ENCODE measurements at regions not wholly inside any gene's neighbourhood (a gene's known extent, or its start where the extent isn't known, plus 50 kb on each side); places are given as distances from the start of the nearest gene placed in this dataset.

DNA sequence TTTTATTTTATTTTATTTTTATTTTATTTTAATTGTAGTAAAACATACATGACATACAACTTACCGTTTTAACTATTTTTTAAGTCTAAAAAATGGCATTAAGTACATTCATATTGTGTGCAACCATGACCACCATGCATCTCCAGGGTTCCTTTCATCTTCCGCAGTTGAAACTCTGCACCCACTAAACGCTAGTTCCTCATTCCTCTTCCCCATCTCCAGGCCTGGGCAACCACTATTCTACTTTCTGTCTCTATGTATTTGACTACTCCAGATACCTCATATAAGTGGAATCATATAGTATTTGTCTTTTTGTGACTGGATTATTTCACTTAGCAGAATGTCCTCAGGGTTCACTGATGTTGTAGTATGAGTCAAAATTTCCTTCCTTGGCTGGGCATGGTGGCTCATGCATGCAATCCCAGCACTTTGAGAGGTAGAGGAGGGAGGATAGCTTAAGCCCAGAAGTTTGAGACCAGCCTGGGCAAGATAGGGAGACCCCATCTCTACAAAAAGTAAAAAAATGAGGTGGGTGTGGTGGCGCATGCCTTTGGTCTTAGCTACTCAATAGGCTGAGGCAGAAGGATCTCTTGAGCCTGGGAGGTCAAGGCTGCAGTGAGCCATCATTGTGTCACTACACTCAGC lies 55.7 kb upstream of the ZNF507 start:
- DNase-seq (ENCODE audit: low read depth, low spot score): no peak
- H3K4me3 ChIP-seq (ENCODE audit: low read length): no peak overlapping the region

- no peak for DNase-seq (ENCODE audit: low read depth, low spot score)
- H3K4me3 ChIP-seq (ENCODE audit: low read length): no peak overlapping the region
These were observed 53.5 kb upstream of the ZNF507 start for GRCh38 chr19:32291876-32292275.

DNA sequence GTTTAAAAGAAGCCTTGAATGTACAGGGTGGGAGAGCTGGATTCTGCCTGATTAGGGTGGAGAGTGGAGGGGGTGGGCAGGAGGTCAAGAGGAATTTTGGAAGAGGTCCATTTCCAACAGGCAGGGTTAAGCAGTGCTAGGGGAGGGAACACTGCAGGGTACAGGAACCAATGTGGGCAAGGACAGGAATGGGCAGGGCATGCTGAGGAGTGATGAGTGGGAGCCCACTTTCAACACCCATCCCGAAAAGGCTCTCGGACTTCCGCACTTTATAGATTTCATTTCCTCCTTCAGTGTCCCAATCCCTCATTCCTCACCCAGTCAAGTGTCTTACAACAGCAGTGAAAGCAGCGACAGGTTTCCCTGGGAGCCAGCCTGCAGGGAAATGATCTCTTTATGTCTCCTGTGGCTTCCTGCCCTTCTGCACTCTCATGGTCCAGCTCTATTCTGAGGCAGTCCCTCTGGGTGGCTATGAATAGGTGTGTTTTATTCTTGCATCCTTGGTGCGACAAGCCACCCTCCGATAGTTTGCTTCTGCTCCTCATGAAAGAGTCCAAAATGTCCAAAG lies 50.5 kb upstream of the ZNF507 start:
- no peak for DNase-seq (ENCODE audit: low read depth, low spot score)
- H3K4me3 ChIP-seq (ENCODE audit: low read length): no peak overlapping the region
